NCI-H2029 (cell line): ENCODE measurements at regions not wholly inside any gene's neighbourhood (a gene's known extent, or its start where the extent isn't known, plus 50 kb on each side); places are given as distances from the start of the nearest gene placed in this dataset.

Source experiments
- DNase-seq: peaks from one replicate; lab custom pipeline; 2025; lab: John Stamatoyannopoulos, UW

DNA sequence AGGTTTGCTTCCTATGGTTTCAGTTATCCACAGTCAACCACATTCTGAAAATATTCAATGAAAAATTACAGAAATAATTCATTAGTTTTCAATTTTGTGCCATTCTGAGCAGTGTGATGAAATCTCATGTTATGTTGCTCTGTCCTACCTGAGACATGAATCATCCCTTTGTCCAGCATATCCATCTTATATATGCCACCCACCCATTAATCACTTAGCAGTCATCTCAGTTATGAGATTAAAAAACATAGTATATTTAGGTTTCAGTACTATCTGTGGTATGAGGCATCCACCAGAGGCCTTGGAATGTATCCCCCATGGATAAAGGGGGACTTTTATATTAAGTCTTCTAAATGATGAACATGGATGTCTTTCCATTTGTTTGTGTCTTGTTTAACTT, 64.7 kb upstream of the PROK2 start:
- no peak for DNase-seq

DNA sequence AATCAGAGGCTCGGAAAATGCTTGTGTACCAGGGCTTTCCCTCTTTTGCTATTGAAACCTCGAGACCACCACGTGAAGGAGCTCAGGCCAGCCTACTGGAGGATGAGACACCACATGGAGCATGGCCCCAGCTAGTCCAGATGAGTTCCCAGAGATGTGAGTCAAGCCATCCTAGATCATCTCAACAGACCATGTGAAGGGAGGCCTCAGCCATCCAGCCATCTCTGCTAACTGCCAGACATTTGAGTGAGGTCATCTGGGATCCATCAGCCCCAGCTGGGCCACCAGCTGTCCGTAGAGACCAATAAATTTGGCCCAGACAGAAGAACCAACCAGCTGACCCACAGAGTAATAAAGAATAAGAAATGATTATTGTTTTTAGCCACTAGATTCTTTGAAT, 62.8 kb upstream of the PROK2 start:
- no peak for DNase-seq

- DNase-seq, result no peak
These were observed 61.2 kb upstream of the PROK2 start for GRCh38 chr3:71846185-71846584.

- DNase-seq, result no peak
These were observed 58.1 kb upstream of the PROK2 start for GRCh38 chr3:71843071-71843470.

- DNase-seq, result no peak
These were observed 53.5 kb upstream of the PROK2 start for GRCh38 chr3:71838406-71838805.
